ENCODE measurements at regions not wholly inside any gene's neighbourhood (a gene's known extent, or its start where the extent isn't known, plus 50 kb on each side); places are given as distances from the start of the nearest gene placed in this dataset.

DNA sequence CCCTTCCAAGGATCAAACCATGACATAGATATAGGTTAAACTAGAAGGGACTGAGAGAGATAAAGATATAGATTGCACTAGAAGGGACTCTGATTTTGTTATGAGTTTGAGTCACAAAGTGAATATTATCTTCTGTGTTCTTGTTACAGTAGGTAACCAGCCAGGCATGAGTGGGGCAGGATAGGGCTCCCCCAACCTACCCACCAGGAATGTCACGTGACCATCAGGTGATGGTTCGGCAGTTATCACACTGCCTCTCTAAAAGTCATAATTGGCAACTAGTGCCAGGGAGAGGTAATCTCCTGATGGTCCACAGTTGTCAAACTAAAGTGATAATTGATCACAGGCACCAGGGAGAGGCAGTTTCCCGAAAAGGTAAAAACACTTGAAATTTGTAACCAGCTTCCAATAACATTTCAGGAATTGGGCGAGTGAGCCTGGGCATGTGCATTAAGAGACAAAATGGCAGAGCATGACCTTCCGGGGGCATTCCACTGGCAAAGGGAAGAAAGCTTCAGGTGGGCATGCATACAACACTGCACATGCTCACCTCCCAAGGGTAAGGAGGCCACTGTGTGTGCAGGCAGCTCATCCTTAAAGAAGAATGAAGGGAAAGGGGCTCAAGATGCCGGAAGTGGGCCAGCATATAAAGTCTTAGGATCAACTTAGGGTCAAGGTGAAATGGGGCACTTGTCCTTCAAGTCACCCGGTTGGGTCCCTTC is 533.6 kb upstream of the HTR2C start:
- TF ChIP-seq POLR2AphosphoS5 (IDR thresholded peaks at IDR 0.05; ENCODE audit: low read depth) = no peak
- TF ChIP-seq, protein P1, sequence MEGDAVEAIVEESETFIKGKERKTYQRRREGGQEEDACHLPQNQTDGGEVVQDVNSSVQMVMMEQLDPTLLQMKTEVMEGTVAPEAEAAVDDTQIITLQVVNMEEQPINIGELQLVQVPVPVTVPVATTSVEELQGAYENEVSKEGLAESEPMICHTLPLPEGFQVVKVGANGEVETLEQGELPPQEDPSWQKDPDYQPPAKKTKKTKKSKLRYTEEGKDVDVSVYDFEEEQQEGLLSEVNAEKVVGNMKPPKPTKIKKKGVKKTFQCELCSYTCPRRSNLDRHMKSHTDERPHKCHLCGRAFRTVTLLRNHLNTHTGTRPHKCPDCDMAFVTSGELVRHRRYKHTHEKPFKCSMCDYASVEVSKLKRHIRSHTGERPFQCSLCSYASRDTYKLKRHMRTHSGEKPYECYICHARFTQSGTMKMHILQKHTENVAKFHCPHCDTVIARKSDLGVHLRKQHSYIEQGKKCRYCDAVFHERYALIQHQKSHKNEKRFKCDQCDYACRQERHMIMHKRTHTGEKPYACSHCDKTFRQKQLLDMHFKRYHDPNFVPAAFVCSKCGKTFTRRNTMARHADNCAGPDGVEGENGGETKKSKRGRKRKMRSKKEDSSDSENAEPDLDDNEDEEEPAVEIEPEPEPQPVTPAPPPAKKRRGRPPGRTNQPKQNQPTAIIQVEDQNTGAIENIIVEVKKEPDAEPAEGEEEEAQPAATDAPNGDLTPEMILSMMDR (IDR thresholded peaks at IDR 0.05; ENCODE audit: insufficient read depth, low read length) = no peak
- no peak for TF ChIP-seq GABPA (IDR thresholded peaks at IDR 0.05; ENCODE audit: low read depth)
- TF ChIP-seq, protein P2, sequence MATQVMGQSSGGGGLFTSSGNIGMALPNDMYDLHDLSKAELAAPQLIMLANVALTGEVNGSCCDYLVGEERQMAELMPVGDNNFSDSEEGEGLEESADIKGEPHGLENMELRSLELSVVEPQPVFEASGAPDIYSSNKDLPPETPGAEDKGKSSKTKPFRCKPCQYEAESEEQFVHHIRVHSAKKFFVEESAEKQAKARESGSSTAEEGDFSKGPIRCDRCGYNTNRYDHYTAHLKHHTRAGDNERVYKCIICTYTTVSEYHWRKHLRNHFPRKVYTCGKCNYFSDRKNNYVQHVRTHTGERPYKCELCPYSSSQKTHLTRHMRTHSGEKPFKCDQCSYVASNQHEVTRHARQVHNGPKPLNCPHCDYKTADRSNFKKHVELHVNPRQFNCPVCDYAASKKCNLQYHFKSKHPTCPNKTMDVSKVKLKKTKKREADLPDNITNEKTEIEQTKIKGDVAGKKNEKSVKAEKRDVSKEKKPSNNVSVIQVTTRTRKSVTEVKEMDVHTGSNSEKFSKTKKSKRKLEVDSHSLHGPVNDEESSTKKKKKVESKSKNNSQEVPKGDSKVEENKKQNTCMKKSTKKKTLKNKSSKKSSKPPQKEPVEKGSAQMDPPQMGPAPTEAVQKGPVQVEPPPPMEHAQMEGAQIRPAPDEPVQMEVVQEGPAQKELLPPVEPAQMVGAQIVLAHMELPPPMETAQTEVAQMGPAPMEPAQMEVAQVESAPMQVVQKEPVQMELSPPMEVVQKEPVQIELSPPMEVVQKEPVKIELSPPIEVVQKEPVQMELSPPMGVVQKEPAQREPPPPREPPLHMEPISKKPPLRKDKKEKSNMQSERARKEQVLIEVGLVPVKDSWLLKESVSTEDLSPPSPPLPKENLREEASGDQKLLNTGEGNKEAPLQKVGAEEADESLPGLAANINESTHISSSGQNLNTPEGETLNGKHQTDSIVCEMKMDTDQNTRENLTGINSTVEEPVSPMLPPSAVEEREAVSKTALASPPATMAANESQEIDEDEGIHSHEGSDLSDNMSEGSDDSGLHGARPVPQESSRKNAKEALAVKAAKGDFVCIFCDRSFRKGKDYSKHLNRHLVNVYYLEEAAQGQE (IDR thresholded peaks at IDR 0.05; ENCODE audit: insufficient replicate concordance, low read depth) = no peak
- no peak for TF ChIP-seq SPI1 (IDR thresholded peaks at IDR 0.05; ENCODE audit: borderline replicate concordance, low read depth)
